B cell (primary cell): ENCODE measurements at regions not wholly inside any gene's neighbourhood (a gene's known extent, or its start where the extent isn't known, plus 50 kb on each side); places are given as distances from the start of the nearest gene placed in this dataset.
A peak's percentile ranks its signal among the peaks of the same experiment; 100 is the strongest.

Experiments
- ATAC-seq: fragments of 200-7000 bp; cut with Tn5 transposase; one replicate; pipeline ENCODE4 v1.10.0; 2021; ENCODE audit warnings: low read depth, mild to moderate bottlenecking, moderate number of reproducible peaks, moderate library complexity
- CTCF ChIA-PET: fragments of 350-600 bp; sonication (Branson Sonifier 250); formaldehyde crosslinking; loops from one replicate; lab custom pipeline; 2021; ENCODE audit warnings: antibody characterized with exemption, inconsistent platforms; lab: Charles Lee
- POLR2A ChIA-PET: fragments of 350-600 bp; sonication (Branson Sonifier 250); formaldehyde crosslinking; loops from one replicate; lab custom pipeline; 2021; ENCODE audit warnings: antibody characterized with exemption; lab: Charles Lee
- DNase-seq: peaks from one replicate; pipeline ENCODE4 v3.0.0; 2013
- H2AFZ ChIP-seq: 2 replicates; pipeline ENCODE4 v1.6.1; 2012; ENCODE audit warnings: mild to moderate bottlenecking, low read depth, low read length; ENCODE audit not compliant: insufficient read depth, poor library complexity, severe bottlenecking
- H3K27ac ChIP-seq, 2 donors: 1 replicate in 1 of 2; 2 replicates in 1 of 2; pipeline ENCODE4 v1.5.1; 2012 to 2013; ENCODE audit warnings: low read length in 2 of 2, mild to moderate bottlenecking in 2 of 2, moderate library complexity in 1 of 2
- H3K27me3 ChIP-seq, 4 experiments: fragments of 200-600 bp in 1 of 4; sonication (generic) in 1 of 4; replicated peaks in 1 of 4; 1 replicate in 2 of 4; 2 replicates in 2 of 4; pipeline versions ENCODE4 v1.6.1 to v1.7.0; 2013 to 2016; ENCODE audit warnings: low read length in 3 of 4, mild to moderate bottlenecking in 2 of 4, mixed read lengths in 1 of 4, moderate library complexity in 1 of 4; ENCODE audit not compliant: insufficient read depth in 4 of 4, control insufficient read depth in 3 of 4; ENCODE audit errors: control extremely low read depth in 1 of 4
- H3K36me3 ChIP-seq, 2 experiments: replicated peaks in 1 of 2; 1 replicate in 1 of 2; 2 replicates in 1 of 2; pipeline versions ENCODE4 v1.6.1 to v1.7.1; 2013; ENCODE audit warnings: low read length in 1 of 2; ENCODE audit not compliant: insufficient read depth in 2 of 2, control insufficient read depth in 1 of 2; ENCODE audit errors: control extremely low read depth in 1 of 2, extremely low read depth in 1 of 2
- H3K4me1 ChIP-seq, 2 donors: fragments of 200-600 bp in 1 of 2; sonication (generic) in 1 of 2; 1 replicate in 1 of 2; 2 replicates in 1 of 2; pipeline versions ENCODE4 v1.5.1 to v1.6.1; 2013 to 2017; ENCODE audit warnings: low read length in 2 of 2; ENCODE audit not compliant: control insufficient read depth in 2 of 2, insufficient read depth in 2 of 2
- H3K4me2 ChIP-seq: replicated peaks from 2 replicates; pipeline ENCODE3; 2012; ENCODE audit warnings: mild to moderate bottlenecking, low read depth, low read length; ENCODE audit not compliant: poor library complexity, severe bottlenecking
- H3K4me3 ChIP-seq, 5 experiments: fragments of 200-600 bp in 1 of 5; sonication (generic) in 1 of 5; 1 replicate in 3 of 5; 2 replicates in 2 of 5; pipeline versions ENCODE4 v1.5.1 to v1.7.0; 2011 to 2016; ENCODE audit warnings: low read length in 4 of 5, mild to moderate bottlenecking in 4 of 5, low read depth in 2 of 5, control low read depth in 1 of 5, moderate library complexity in 1 of 5; ENCODE audit not compliant: insufficient read depth in 1 of 5; ENCODE audit errors: control extremely low read depth in 1 of 5, extremely low read depth in 1 of 5
- H3K79me2 ChIP-seq: fragments of 200-600 bp; sonication (generic); one replicate; pipeline ENCODE4 v1.6.0; 2016; ENCODE audit warnings: low read length; ENCODE audit not compliant: control insufficient read depth, insufficient read depth
- H3K9ac ChIP-seq: fragments of 200-600 bp; sonication (generic); 2 replicates; pipeline ENCODE4 v1.6.1; 2017; ENCODE audit warnings: mild to moderate bottlenecking, low read length, moderate library complexity
- H3K9me3 ChIP-seq, 3 donors: one replicate each; pipeline versions ENCODE4 v1.6.1 to v1.7.1; 2013; ENCODE audit warnings: low read length in 2 of 3; ENCODE audit not compliant: control insufficient read depth in 2 of 3, insufficient read depth in 1 of 3; ENCODE audit errors: control extremely low read depth in 1 of 3
- H4K20me1 ChIP-seq: 2 replicates; pipeline ENCODE4 v1.6.0; 2012; ENCODE audit warnings: mild to moderate bottlenecking, low read length; ENCODE audit not compliant: insufficient read depth, control insufficient read depth, poor library complexity, severe bottlenecking
- H3K27ac Mint-ChIP-seq: one replicate; pipeline ENCODE4 v1.8.0; 2021; ENCODE audit warnings: mixed read lengths
- H3K27me3 Mint-ChIP-seq: one replicate; pipeline ENCODE4 v1.8.0; 2021; ENCODE audit warnings: mixed read lengths
- H3K4me1 Mint-ChIP-seq: one replicate; pipeline ENCODE4 v1.8.0; 2021; ENCODE audit warnings: mixed read lengths
- H3K4me3 Mint-ChIP-seq: one replicate; pipeline ENCODE4 v1.8.0; 2021; ENCODE audit warnings: mixed read lengths
- H3K9me3 Mint-ChIP-seq: one replicate; pipeline ENCODE4 v1.8.0; 2022; ENCODE audit warnings: mixed read lengths; ENCODE audit not compliant: insufficient read depth
- EZH2 ChIP-seq: IDR thresholded peaks from 2 replicates; pipeline ENCODE4 v1.6.1; 2012; ENCODE audit warnings: borderline replicate concordance, low read depth, mild to moderate bottlenecking, moderate library complexity, low read length; ENCODE audit not compliant: insufficient read depth, poor library complexity, severe bottlenecking
- WGBS: methylation state at CpG from one replicate; pipeline ENCODE4 v1.1.5; 2013; ENCODE audit warnings: missing lambda C conversion rate; ENCODE audit not compliant: insufficient coverage; 5-methylcytosine and 5-hydroxymethylcytosine counted together
- intact Hi-C: fragments of 100-400 bp; cut with micrococcal nuclease; formaldehyde crosslinking; loops from one replicate; pipeline ENCODE4 v1.10.0; 2022
- TF ChIP-seq, protein P1 (sequence below): fragments of 200-600 bp; IDR thresholded peaks from one replicate; pipeline ENCODE4 v1.8.0; 2022; ENCODE audit warnings: antibody characterized with exemption, mild to moderate bottlenecking

DNA sequence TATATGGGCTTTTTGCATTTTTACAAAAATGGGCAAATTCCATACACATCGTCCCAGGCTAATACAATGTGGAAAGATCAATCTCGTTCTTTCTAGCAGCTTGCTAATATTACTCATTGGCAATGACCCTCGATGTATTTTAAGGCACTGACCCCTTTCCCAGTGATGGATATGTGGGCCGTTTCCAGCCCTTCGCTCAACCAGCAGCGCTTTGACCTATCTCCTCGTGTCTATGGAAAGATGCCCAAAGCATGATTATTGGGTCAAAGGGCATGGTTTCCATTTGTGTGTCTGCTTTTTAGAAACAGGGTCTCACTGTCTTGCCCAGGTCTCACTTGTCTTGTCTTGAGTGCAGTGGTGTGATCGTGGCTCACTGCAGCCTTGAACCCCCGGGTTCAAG is 273.8 kb downstream of the MRTFB start:
- CTCF ChIA-PET: interaction anchor here (1.0 kb wide), 1 partner anchor 44 kb away, joined by 3 read pairs; no protein-coding TSS in a partner anchor
- Mint-ChIP-seq H3K4me1 (peaks cover 1% of the 10 kb centered on the region), H3K9me3 (peaks cover 7% of the 10 kb centered on the region), H3K4me3 (no peak overlapping the region), H3K27ac (no peak overlapping the region), H3K27me3 (peaks cover 5% of the 10 kb centered on the region)
- no peak for TF ChIP-seq EZH2
- TF ChIP-seq, protein P1, sequence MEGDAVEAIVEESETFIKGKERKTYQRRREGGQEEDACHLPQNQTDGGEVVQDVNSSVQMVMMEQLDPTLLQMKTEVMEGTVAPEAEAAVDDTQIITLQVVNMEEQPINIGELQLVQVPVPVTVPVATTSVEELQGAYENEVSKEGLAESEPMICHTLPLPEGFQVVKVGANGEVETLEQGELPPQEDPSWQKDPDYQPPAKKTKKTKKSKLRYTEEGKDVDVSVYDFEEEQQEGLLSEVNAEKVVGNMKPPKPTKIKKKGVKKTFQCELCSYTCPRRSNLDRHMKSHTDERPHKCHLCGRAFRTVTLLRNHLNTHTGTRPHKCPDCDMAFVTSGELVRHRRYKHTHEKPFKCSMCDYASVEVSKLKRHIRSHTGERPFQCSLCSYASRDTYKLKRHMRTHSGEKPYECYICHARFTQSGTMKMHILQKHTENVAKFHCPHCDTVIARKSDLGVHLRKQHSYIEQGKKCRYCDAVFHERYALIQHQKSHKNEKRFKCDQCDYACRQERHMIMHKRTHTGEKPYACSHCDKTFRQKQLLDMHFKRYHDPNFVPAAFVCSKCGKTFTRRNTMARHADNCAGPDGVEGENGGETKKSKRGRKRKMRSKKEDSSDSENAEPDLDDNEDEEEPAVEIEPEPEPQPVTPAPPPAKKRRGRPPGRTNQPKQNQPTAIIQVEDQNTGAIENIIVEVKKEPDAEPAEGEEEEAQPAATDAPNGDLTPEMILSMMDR: no peak
- H3K27me3 ChIP-seq: no peaks in the 10 kb centered on the region
- H3K27ac ChIP-seq: no peak overlapping the region
- POLR2A ChIA-PET: no interaction called here
- no peak for ATAC-seq
- H3K4me2 ChIP-seq: no peak overlapping the region
- DNase-seq: no peak
- peaks cover 0 to 33% (median 7%) of the 10 kb centered on the region in 3 donors for H3K9me3 ChIP-seq
- H3K4me3 ChIP-seq: no peak overlapping the region
- no peak overlapping the region for H3K9ac ChIP-seq
- H2AFZ ChIP-seq: no peak overlapping the region
- H3K36me3 ChIP-seq: no peaks in the 10 kb centered on the region
- 87% methylated on average over 8 of the region's 9 CpGs for WGBS
- intact Hi-C loops: no loop called here
- no peaks in the 10 kb centered on the region for H3K4me1 ChIP-seq
- H4K20me1 ChIP-seq: no peaks in the 10 kb centered on the region
- no peaks in the 10 kb centered on the region for H3K79me2 ChIP-seq

DNA sequence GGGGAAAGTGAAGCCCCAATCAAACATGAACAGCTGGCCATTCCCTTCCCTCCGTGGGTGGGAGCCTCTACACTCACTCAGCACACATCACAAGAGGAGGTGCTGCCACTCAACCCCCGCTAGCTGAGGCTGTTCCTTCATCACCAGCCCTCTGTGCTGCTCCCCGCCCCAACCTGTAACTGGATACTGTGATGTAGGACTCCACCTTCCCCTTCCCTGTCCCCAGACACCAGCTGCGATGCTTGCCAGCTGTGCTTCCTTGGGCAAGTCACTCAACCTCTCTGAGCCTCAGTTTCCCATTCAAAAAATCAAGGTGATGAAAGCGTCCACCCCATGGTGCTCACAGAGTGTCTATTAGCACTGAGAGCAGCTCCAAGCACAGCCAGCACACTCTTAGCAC is 273.2 kb downstream of the MRTFB start:
- Mint-ChIP-seq H3K9me3 (peaks cover 7% of the 10 kb centered on the region), H3K27ac (peak overlapping the region; percentile 51), H3K27me3 (peaks cover 5% of the 10 kb centered on the region), H3K4me3 (no peak overlapping the region), H3K4me1 (no peaks in the 10 kb centered on the region)
- H3K9ac ChIP-seq: no peak overlapping the region
- WGBS: 64% methylated on average over 5 of the region's 5 CpGs
- no peak overlapping the region for H3K4me3 ChIP-seq
- peaks cover 0 to 33% (median 7%) of the 10 kb centered on the region in 3 donors for H3K9me3 ChIP-seq
- H3K36me3 ChIP-seq: no peaks in the 10 kb centered on the region
- intact Hi-C loops: no loop called here
- H3K27me3 ChIP-seq: no peaks in the 10 kb centered on the region
- TF ChIP-seq, protein P1: no peak
- TF ChIP-seq EZH2: no peak
- no peak overlapping the region for H2AFZ ChIP-seq
- H3K4me1 ChIP-seq: no peaks in the 10 kb centered on the region
- ATAC-seq: no peak
- no peak overlapping the region for H3K4me2 ChIP-seq
- no peak for DNase-seq
- no peak overlapping the region for H3K27ac ChIP-seq
- CTCF ChIA-PET: interaction anchor here (1.0 kb wide), 1 partner anchor 44 kb away, joined by 3 read pairs; no protein-coding TSS in a partner anchor
- H4K20me1 ChIP-seq: no peaks in the 10 kb centered on the region
- no peaks in the 10 kb centered on the region for H3K79me2 ChIP-seq
- POLR2A ChIA-PET: no interaction called here
